KMS-11 (cell line): ENCODE measurements at regions not wholly inside any gene's neighbourhood (a gene's known extent, or its start where the extent isn't known, plus 50 kb on each side); places are given as distances from the start of the nearest gene placed in this dataset.

Experiments used
- H2AFZ ChIP-seq: fragments of 200-600 bp; sonication (generic); 2 replicates; pipeline ENCODE4 v1.6.1; 2016; ENCODE audit warnings: antibody characterized with exemption, mixed run types, low read depth
- H3K27ac ChIP-seq: fragments of 200-600 bp; sonication (generic); 2 replicates; pipeline ENCODE4 v1.6.1; 2016; ENCODE audit warnings: mild to moderate bottlenecking, mixed run types
- H3K27me3 ChIP-seq: fragments of 200-600 bp; sonication (generic); 2 replicates; pipeline ENCODE4 v1.6.1; 2017; ENCODE audit warnings: mild to moderate bottlenecking, low read depth, mixed run types, moderate library complexity; ENCODE audit not compliant: insufficient read depth
- H3K36me3 ChIP-seq: fragments of 200-600 bp; sonication (generic); 2 replicates; pipeline ENCODE4 v1.6.1; 2017; ENCODE audit warnings: mild to moderate bottlenecking, mixed run types; ENCODE audit not compliant: insufficient read depth
- H3K4me1 ChIP-seq: fragments of 200-600 bp; sonication (generic); 2 replicates; pipeline ENCODE4 v1.6.1; 2016; ENCODE audit warnings: mild to moderate bottlenecking, low read depth, mixed run types; ENCODE audit not compliant: poor library complexity, severe bottlenecking
- H3K4me2 ChIP-seq: fragments of 200-600 bp; sonication (generic); 2 replicates; pipeline ENCODE4 v1.7.0; 2016; ENCODE audit warnings: mild to moderate bottlenecking, mixed run types
- H3K4me3 ChIP-seq: fragments of 200-600 bp; sonication (generic); IDR thresholded peaks from 2 replicates; pipeline ENCODE4 v1.6.1; 2017; ENCODE audit warnings: low read depth, low read length, mixed read lengths; ENCODE audit not compliant: insufficient read depth
- H3K79me2 ChIP-seq: fragments of 200-600 bp; sonication (generic); 2 replicates; pipeline ENCODE4 v1.6.1; 2016; ENCODE audit warnings: low read depth, mixed run types; ENCODE audit not compliant: insufficient read depth
- H3K9ac ChIP-seq: fragments of 200-600 bp; sonication (generic); 2 replicates; pipeline ENCODE4 v1.6.1; 2016; ENCODE audit warnings: mild to moderate bottlenecking, mixed run types
- H4K20me1 ChIP-seq: fragments of 200-600 bp; sonication (generic); 2 replicates; pipeline ENCODE4 v1.6.1; 2016; ENCODE audit warnings: mild to moderate bottlenecking, mixed run types; ENCODE audit not compliant: insufficient read depth
- CTCF ChIP-seq: fragments of 200-600 bp; sonication (generic); conservative IDR thresholded peaks from 2 replicates; pipeline ENCODE4 v1.6.1; 2017; ENCODE audit warnings: low read depth, mild to moderate bottlenecking, antibody characterized with exemption, low read length, moderate library complexity, mixed read lengths

- H3K4me1 ChIP-seq: no peaks in the 10 kb centered on the region
- no peak overlapping the region for H3K4me3 ChIP-seq
- no peaks in the 10 kb centered on the region for H3K36me3 ChIP-seq
- TF ChIP-seq CTCF: no peak
- H4K20me1 ChIP-seq: no peaks in the 10 kb centered on the region
- no peak overlapping the region for H3K9ac ChIP-seq
- H3K27me3 ChIP-seq: no peaks in the 10 kb centered on the region
- H3K79me2 ChIP-seq: no peaks in the 10 kb centered on the region
- no peak overlapping the region for H3K4me2 ChIP-seq
- H2AFZ ChIP-seq: no peak overlapping the region
- no peak overlapping the region for H3K27ac ChIP-seq
Observed at GRCh38 chr12:124440031-124440626, 127.3 kb downstream of the NCOR2 start.

GRCh38 chr12:124438437-124439056 lies 128.9 kb downstream of the NCOR2 start:
- Histone ChIP-seq H4K20me1 (no peaks in the 10 kb centered on the region), H3K4me2 (no peak overlapping the region), H3K79me2 (no peaks in the 10 kb centered on the region), H3K9ac (no peak overlapping the region), H2AFZ (no peak overlapping the region), H3K27me3 (no peaks in the 10 kb centered on the region), H3K4me3 (no peak overlapping the region), H3K36me3 (no peaks in the 10 kb centered on the region), H3K27ac (no peak overlapping the region), H3K4me1 (no peaks in the 10 kb centered on the region)
- no peak for TF ChIP-seq CTCF

GRCh38 chr12:124437617-124438436 lies 129.6 kb downstream of the NCOR2 start:
- no peak overlapping the region for H3K27ac ChIP-seq
- H3K4me1 ChIP-seq: no peaks in the 10 kb centered on the region
- no peak overlapping the region for H3K4me2 ChIP-seq
- H2AFZ ChIP-seq: no peak overlapping the region
- H3K79me2 ChIP-seq: no peaks in the 10 kb centered on the region
- no peak overlapping the region for H3K9ac ChIP-seq
- no peak for TF ChIP-seq CTCF
- H3K4me3 ChIP-seq: no peak overlapping the region
- H3K27me3 ChIP-seq: no peaks in the 10 kb centered on the region
- H3K36me3 ChIP-seq: no peaks in the 10 kb centered on the region
- H4K20me1 ChIP-seq: no peaks in the 10 kb centered on the region

- H3K79me2 ChIP-seq: no peaks in the 10 kb centered on the region
- TF ChIP-seq CTCF: no peak
- no peaks in the 10 kb centered on the region for H3K36me3 ChIP-seq
- no peak overlapping the region for H2AFZ ChIP-seq
- H3K4me1 ChIP-seq: no peaks in the 10 kb centered on the region
- H3K4me2 ChIP-seq: no peak overlapping the region
- H3K4me3 ChIP-seq: no peak overlapping the region
- H3K27me3 ChIP-seq: no peaks in the 10 kb centered on the region
- no peaks in the 10 kb centered on the region for H4K20me1 ChIP-seq
- no peak overlapping the region for H3K27ac ChIP-seq
- no peak overlapping the region for H3K9ac ChIP-seq
Observed at GRCh38 chr12:124437121-124437520, 130.3 kb downstream of the NCOR2 start.
